Right lobe of liver (tissue), 6 donors: ENCODE measurements at regions not wholly inside any gene's neighbourhood (a gene's known extent, or its start where the extent isn't known, plus 50 kb on each side); places are given as distances from the start of the nearest gene placed in this dataset.

Experiments used
- ATAC-seq, 4 donors: fragments of 200-7000 bp; cut with Tn5 transposase; one replicate each; pipeline ENCODE4 v1.9.1; 2020; ENCODE audit warnings: mild to moderate bottlenecking in 4 of 4, moderate library complexity in 4 of 4
- DNase-seq, 3 donors: peaks; one replicate each; pipeline ENCODE4 v3.0.0-alpha.2; 2020
- H3K27ac ChIP-seq, 3 donors: fragments of 200-600 bp; one replicate each; pipeline ENCODE4 v1.8.0; 2022
- H3K27me3 ChIP-seq, 2 donors: fragments of 200-600 bp; one replicate each; pipeline ENCODE4 v1.8.0; 2022
- H3K36me3 ChIP-seq, 4 donors: fragments of 200-600 bp; sonication (generic) in 1 of 4; one replicate each; pipeline versions ENCODE4 v1.5.1 to v1.8.0; 2017 to 2022; ENCODE audit warnings: control low read depth in 1 of 4
- H3K4me1 ChIP-seq, 4 donors: fragments of 200-600 bp; sonication (generic) in 1 of 4; one replicate each; pipeline versions ENCODE4 v1.5.1 to v1.8.0; 2017 to 2022; ENCODE audit warnings: control low read depth in 1 of 4
- H3K4me3 ChIP-seq, 3 donors: fragments of 200-600 bp; one replicate each; pipeline ENCODE4 v1.8.0; 2022
- H3K9me3 ChIP-seq, 4 donors: fragments of 200-600 bp; sonication (generic) in 1 of 4; one replicate each; pipeline versions ENCODE4 v1.5.1 to v1.8.0; 2017 to 2022; ENCODE audit warnings: control low read depth in 1 of 4
- POLR2A ChIP-seq: fragments of 450-650 bp; IDR thresholded peaks from one replicate; pipeline ENCODE4 v1.6.1; 2017; ENCODE audit warnings: antibody characterized with exemption, mild to moderate bottlenecking
- WGBS: methylation state at CpG from one replicate; pipeline ENCODE4 v1.1.6; 2018; ENCODE audit warnings: low coverage, low lambda C conversion rate; ENCODE audit not compliant: insufficient coverage; ENCODE audit errors: missing lambda C conversion rate; 5-methylcytosine and 5-hydroxymethylcytosine counted together
- intact Hi-C, 2 donors: fragments of 100-400 bp; cut with DNase I; formaldehyde crosslinking; loops; one replicate each; pipeline versions ENCODE4 v1.11.2 to v1.14.1; 2022
- TF ChIP-seq, protein P1 (sequence below), 4 donors: fragments of 200-600 bp in 3 of 4; fragments of 450-650 bp in 1 of 4; IDR thresholded peaks; one replicate each; pipeline versions ENCODE4 v1.5.1 to v1.8.0; 2016 to 2022; ENCODE audit warnings: antibody characterized with exemption in 4 of 4, mild to moderate bottlenecking in 2 of 4
- donor health status: DM: no; HTN: yes; CAD: no.
- donor health status: DM: no; HTN: no; CAD: no.
- donor health status: DM: no; HTN: no; CAD: no.
- donor health status: DM: no; HTN: yes; CAD: no.
- donor health status: DM: no; HTN: yes; CAD: no.

DNA sequence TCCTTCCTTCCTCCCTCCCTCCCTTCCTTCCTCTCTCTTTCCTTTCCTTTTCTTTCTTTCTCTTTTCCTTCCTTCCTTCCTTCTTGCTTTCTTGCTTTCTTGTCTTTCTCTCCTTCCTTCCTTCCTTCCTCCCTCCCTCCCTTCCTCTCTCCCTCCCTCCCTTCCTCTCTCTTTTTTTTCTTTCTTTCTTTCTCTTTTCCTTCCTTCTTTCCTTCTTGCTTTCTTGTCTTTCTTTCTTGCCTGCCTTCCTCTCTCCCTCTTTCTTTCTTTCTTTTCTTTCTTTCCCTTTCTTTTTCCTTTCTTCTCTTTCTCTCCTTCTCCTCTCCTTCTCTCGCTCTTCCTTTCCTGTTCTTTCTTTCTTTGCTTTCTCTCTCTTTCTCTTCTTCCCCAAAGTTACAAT is 728.4 kb upstream of the ADAMTS5 start:
- H3K9me3 ChIP-seq, result no peaks in the 10 kb centered on the region
- H3K27ac ChIP-seq, result no peak overlapping the region
- no peak overlapping the region for H3K4me3 ChIP-seq
- DNase-seq (no peak), ATAC-seq (no peak)
- intact Hi-C loops, result no loop called here
- H3K36me3 ChIP-seq, result no peaks in the 10 kb centered on the region
- WGBS, result 64% methylated on average over 1 of the region's 1 CpG
- TF ChIP-seq, protein P1, sequence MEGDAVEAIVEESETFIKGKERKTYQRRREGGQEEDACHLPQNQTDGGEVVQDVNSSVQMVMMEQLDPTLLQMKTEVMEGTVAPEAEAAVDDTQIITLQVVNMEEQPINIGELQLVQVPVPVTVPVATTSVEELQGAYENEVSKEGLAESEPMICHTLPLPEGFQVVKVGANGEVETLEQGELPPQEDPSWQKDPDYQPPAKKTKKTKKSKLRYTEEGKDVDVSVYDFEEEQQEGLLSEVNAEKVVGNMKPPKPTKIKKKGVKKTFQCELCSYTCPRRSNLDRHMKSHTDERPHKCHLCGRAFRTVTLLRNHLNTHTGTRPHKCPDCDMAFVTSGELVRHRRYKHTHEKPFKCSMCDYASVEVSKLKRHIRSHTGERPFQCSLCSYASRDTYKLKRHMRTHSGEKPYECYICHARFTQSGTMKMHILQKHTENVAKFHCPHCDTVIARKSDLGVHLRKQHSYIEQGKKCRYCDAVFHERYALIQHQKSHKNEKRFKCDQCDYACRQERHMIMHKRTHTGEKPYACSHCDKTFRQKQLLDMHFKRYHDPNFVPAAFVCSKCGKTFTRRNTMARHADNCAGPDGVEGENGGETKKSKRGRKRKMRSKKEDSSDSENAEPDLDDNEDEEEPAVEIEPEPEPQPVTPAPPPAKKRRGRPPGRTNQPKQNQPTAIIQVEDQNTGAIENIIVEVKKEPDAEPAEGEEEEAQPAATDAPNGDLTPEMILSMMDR (IDR thresholded peaks at IDR 0.05), result no peak
- no peak for TF ChIP-seq POLR2A
- H3K27me3 ChIP-seq, result no peaks in the 10 kb centered on the region
- no peaks in the 10 kb centered on the region for H3K4me1 ChIP-seq

DNA sequence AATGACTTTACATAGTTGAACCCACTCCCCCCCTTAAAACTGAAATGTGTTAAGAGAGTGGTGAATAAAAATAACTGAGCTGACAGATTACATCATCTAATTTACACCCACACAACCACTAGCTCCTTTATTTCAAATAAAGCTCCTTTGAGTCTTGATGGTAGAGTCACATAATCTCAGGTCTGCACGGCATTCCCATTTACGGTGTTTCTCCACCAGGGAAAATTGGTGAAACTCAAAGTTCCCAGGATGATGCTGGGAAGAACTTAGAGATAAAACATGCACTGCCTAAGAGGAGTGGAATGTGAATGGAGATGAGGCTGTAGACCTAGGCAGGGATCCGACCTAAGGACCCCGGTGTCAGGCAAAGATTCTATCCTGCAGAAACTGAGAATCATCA is 727.8 kb upstream of the ADAMTS5 start:
- Histone ChIP-seq H3K9me3 (no peaks in the 10 kb centered on the region), H3K27ac (no peak overlapping the region), H3K36me3 (no peaks in the 10 kb centered on the region), H3K4me3 (no peak overlapping the region), H3K4me1 (no peaks in the 10 kb centered on the region), H3K27me3 (no peaks in the 10 kb centered on the region)
- TF ChIP-seq POLR2A, result no peak
- TF ChIP-seq, protein P1 (IDR thresholded peaks at IDR 0.05), result no peak
- DNase-seq (no peak), ATAC-seq (no peak)
- WGBS, result 56% methylated on average over 4 of the region's 4 CpGs
- intact Hi-C loops, result no loop called here

DNA sequence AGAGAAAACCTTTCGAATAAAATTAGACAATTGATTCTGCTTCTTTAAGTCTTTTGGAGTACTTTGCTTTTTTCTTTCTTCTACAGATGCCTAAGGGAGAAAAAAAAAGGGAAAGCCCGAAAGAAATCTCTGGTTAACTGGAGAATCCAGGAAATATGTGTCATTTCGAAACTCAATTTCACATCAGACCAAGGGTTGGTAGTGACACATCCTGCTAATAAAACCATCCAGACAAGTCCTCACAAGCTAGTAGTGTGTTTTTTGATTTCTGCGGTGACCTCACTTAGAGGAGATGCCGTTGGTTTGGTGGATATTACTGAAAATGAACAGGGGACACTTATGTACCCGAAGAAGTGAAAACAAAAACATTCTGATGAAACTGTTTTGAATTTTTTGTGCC is 726.5 kb upstream of the ADAMTS5 start:
- no peaks in the 10 kb centered on the region for H3K4me1 ChIP-seq
- 55% methylated on average over 6 of the region's 6 CpGs for WGBS
- H3K36me3 ChIP-seq, result no peaks in the 10 kb centered on the region
- no peak for TF ChIP-seq POLR2A
- TF ChIP-seq, protein P1 (IDR thresholded peaks at IDR 0.05), result no peak
- peaks cover 0 to 8% (median 0%) of the 10 kb centered on the region in 4 donors for H3K9me3 ChIP-seq
- intact Hi-C loops, result no loop called here
- no peak for DNase-seq
- no peak for ATAC-seq
- no peak overlapping the region for H3K4me3 ChIP-seq
- H3K27me3 ChIP-seq, result no peaks in the 10 kb centered on the region
- H3K27ac ChIP-seq, result no peak overlapping the region

DNA sequence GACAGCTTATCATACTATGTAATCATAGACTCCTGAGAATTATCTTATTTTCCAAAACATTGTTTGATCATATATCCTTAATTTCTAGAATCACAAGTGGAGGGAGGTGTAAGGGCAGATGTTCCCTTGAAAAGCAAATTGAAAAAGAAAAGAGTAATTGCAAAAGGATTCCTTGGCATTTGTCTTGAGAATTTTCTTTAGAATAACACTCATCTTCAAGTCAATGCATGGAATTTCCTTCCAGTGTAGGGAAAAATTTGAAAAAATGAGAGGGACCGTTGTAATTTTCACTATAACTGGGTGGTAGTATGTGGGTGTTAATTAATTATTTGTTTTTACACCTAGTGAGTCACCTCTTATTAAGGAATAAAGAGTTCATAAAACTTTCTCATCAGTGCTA is 724.6 kb upstream of the ADAMTS5 start:
- DNase-seq (no peak), ATAC-seq (no peak)
- peaks cover 0 to 10% (median 0%) of the 10 kb centered on the region in 4 donors for H3K9me3 ChIP-seq
- H3K4me1 ChIP-seq, result no peaks in the 10 kb centered on the region
- no peak overlapping the region for H3K27ac ChIP-seq
- H3K36me3 ChIP-seq, result no peaks in the 10 kb centered on the region
- TF ChIP-seq, protein P1 (IDR thresholded peaks at IDR 0.05), result no peak
- no peak for TF ChIP-seq POLR2A
- intact Hi-C loops, result no loop called here
- 0% methylated on average over 1 of the region's 1 CpG for WGBS
- no peaks in the 10 kb centered on the region for H3K27me3 ChIP-seq
- no peak overlapping the region for H3K4me3 ChIP-seq

DNA sequence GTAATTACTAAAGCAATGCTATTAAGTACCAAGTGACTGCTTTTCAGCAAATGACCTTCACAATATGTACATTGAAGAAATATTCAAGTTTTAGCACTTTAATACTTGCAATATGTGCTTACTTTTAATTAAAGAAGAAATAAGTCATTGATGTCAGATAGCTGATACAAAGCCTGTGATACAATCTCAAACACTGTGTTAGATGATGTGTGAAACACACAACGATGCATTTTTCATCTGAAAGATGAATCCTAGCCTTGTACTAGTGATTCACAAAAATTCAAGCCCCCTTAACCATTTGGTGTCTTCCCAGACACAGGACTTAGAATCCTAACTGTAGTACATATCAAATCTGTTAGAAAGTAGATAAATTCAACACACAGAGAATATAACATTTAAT is 724.1 kb upstream of the ADAMTS5 start:
- Histone ChIP-seq H3K4me3 (no peak overlapping the region), H3K27me3 (no peaks in the 10 kb centered on the region), H3K9me3 (peaks cover 0 to 10% (median 0%) of the 10 kb centered on the region in 4 donors), H3K4me1 (no peaks in the 10 kb centered on the region), H3K27ac (no peak overlapping the region), H3K36me3 (no peaks in the 10 kb centered on the region)
- DNase-seq, result no peak
- intact Hi-C loops, result no loop called here
- ATAC-seq, result no peak
- WGBS, result 29% methylated on average over 1 of the region's 1 CpG
- TF ChIP-seq POLR2A, result no peak
- TF ChIP-seq, protein P1 (IDR thresholded peaks at IDR 0.05), result no peak
